Endothelial cell of umbilical vein (primary cell): ENCODE measurements at regions not wholly inside any gene's neighbourhood (a gene's known extent, or its start where the extent isn't known, plus 50 kb on each side); places are given as distances from the start of the nearest gene placed in this dataset.

ENCODE experiments used
- EZH2 ChIP-seq: IDR thresholded peaks from 2 replicates; pipeline ENCODE4 v1.6.1; 2012; ENCODE audit warnings: borderline replicate concordance, low read depth, mild to moderate bottlenecking, moderate library complexity, low read length, inconsistent platforms; ENCODE audit not compliant: severe bottlenecking
- JUN ChIP-seq: IDR thresholded peaks from 2 replicates; pipeline ENCODE4 v1.6.1; 2011; ENCODE audit warnings: borderline replicate concordance, low read depth; ENCODE audit not compliant: insufficient read length, insufficient read depth
- MYC ChIP-seq: IDR thresholded peaks from one replicate; pipeline ENCODE4 v1.6.1; 2011; ENCODE audit warnings: mild to moderate bottlenecking, low read depth, low read length
- POLR2A ChIP-seq: IDR thresholded peaks from 2 replicates; pipeline ENCODE4 v1.6.1; 2012; ENCODE audit warnings: low read depth, mild to moderate bottlenecking, control low read depth, low read length
- TF ChIP-seq, protein P1 (sequence below), 2 donors: IDR thresholded peaks; 1 replicate in 1 of 2; 2 replicates in 1 of 2; pipeline ENCODE4 v1.5.1; 2011; ENCODE audit warnings: low read length in 2 of 2, mild to moderate bottlenecking in 2 of 2, moderate library complexity in 2 of 2, control low read depth in 1 of 2, inconsistent platforms in 1 of 2, low read depth in 1 of 2; ENCODE audit not compliant: insufficient read depth in 1 of 2; ENCODE audit errors: extremely low read depth in 1 of 2
- TF ChIP-seq, protein P2 (sequence below): IDR thresholded peaks from 2 replicates; pipeline ENCODE4 v1.6.1; 2011; ENCODE audit not compliant: insufficient read depth, insufficient read length

DNA sequence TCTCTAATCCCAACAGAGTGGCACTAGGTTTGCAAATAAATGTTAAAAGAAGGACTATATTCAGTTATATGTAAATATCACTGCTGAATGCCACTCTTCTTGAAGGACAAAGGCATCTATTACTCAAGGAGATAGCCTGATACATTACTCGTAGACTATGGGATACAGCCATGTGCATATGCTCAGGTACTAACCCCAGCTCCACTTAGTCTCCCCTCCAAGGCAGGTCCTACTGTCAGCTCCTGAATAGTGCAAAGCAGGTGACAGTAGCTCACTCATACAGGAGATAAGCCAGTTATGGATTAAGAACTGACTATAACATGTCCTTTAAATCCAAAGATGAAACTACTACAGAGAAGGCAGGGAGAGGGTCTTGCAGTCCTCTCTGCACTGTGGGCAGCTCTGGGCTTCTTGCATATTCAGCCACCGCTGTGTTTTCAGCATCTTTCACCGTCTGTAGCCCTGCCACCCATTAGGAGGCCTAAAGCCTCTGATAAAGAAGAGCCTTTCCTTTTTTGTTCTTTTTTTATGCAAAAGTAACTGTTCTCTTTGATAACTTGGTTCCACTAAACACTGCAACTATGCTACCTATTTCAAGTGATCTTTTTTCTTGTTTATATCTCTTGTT lies 135.1 kb upstream of the EPB41L3 start:
- TF ChIP-seq, protein P1, sequence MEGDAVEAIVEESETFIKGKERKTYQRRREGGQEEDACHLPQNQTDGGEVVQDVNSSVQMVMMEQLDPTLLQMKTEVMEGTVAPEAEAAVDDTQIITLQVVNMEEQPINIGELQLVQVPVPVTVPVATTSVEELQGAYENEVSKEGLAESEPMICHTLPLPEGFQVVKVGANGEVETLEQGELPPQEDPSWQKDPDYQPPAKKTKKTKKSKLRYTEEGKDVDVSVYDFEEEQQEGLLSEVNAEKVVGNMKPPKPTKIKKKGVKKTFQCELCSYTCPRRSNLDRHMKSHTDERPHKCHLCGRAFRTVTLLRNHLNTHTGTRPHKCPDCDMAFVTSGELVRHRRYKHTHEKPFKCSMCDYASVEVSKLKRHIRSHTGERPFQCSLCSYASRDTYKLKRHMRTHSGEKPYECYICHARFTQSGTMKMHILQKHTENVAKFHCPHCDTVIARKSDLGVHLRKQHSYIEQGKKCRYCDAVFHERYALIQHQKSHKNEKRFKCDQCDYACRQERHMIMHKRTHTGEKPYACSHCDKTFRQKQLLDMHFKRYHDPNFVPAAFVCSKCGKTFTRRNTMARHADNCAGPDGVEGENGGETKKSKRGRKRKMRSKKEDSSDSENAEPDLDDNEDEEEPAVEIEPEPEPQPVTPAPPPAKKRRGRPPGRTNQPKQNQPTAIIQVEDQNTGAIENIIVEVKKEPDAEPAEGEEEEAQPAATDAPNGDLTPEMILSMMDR (IDR thresholded peaks at IDR 0.05; ENCODE audit: extremely low read depth in 1 of 2, insufficient read depth in 1 of 2, low read depth in 1 of 2, low read length in 2 of 2) = no peak
- TF ChIP-seq EZH2 (no peak), MYC (no peak), JUN (no peak), POLR2A (no peak)
- TF ChIP-seq, protein P2, sequence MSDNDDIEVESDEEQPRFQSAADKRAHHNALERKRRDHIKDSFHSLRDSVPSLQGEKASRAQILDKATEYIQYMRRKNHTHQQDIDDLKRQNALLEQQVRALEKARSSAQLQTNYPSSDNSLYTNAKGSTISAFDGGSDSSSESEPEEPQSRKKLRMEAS = no peak
